H9 (cell line): ENCODE measurements at regions not wholly inside any gene's neighbourhood (a gene's known extent, or its start where the extent isn't known, plus 50 kb on each side); places are given as distances from the start of the nearest gene placed in this dataset.

Experiments used
- DNase-seq: peaks from one replicate; pipeline ENCODE4 v3.0.0-alpha.2; 2017
- H2AFZ ChIP-seq: one replicate; pipeline ENCODE4 v1.6.1; 2013; ENCODE audit warnings: mild to moderate bottlenecking, low read length, control low read depth, moderate library complexity
- H2AK5ac ChIP-seq: 2 replicates; pipeline ENCODE4 v1.6.1; 2013; ENCODE audit warnings: low read length, control low read depth, mixed read lengths; ENCODE audit not compliant: insufficient read length
- H2BK120ac ChIP-seq: one replicate; pipeline ENCODE4 v1.6.1; 2013; ENCODE audit warnings: low read depth, mild to moderate bottlenecking, low read length, control low read depth, inconsistent platforms; ENCODE audit not compliant: poor library complexity, severe bottlenecking
- H2BK12ac ChIP-seq: 2 replicates; pipeline ENCODE4 v1.6.1; 2013; ENCODE audit warnings: low read length, control low read depth, mixed read lengths, low read depth; ENCODE audit not compliant: insufficient read length
- H2BK15ac ChIP-seq: 2 replicates; pipeline ENCODE4 v1.6.1; 2013; ENCODE audit warnings: low read depth, low read length, control low read depth
- H2BK20ac ChIP-seq: one replicate; pipeline ENCODE4 v1.6.1; 2013; ENCODE audit warnings: low read depth, mild to moderate bottlenecking, low read length, control low read depth, inconsistent platforms; ENCODE audit not compliant: poor library complexity, severe bottlenecking
- H2BK5ac ChIP-seq: 2 replicates; pipeline ENCODE4 v1.6.1; 2013; ENCODE audit warnings: low read length, control low read depth, mixed read lengths; ENCODE audit not compliant: insufficient read length
- H3K14ac ChIP-seq: 2 replicates; pipeline ENCODE4 v1.6.1; 2013; ENCODE audit warnings: low read length, control low read depth; ENCODE audit not compliant: insufficient read depth
- H3K18ac ChIP-seq: 2 replicates; pipeline ENCODE4 v1.6.1; 2013; ENCODE audit warnings: low read depth, mild to moderate bottlenecking, mixed read lengths, low read length, control low read depth; ENCODE audit not compliant: insufficient read length
- H3K23ac ChIP-seq: 2 replicates; pipeline ENCODE4 v1.6.1; 2013; ENCODE audit warnings: low read length, control low read depth, mixed read lengths, low read depth; ENCODE audit not compliant: insufficient read length
- H3K23me2 ChIP-seq: 2 replicates; pipeline ENCODE4 v1.6.1; 2013; ENCODE audit warnings: low read depth, mild to moderate bottlenecking, mixed read lengths, low read length, control low read depth; ENCODE audit not compliant: insufficient read length, poor library complexity, severe bottlenecking
- H3K27ac ChIP-seq: 2 replicates; pipeline ENCODE4 v1.5.1; 2013; ENCODE audit warnings: low read length, control low read depth, mixed read lengths, low read depth; ENCODE audit not compliant: insufficient read length
- H3K27me3 ChIP-seq: 2 replicates; pipeline ENCODE4 v1.6.1; 2013; ENCODE audit warnings: low read length, control low read depth, inconsistent platforms; ENCODE audit not compliant: insufficient read depth
- H3K4ac ChIP-seq: 2 replicates; pipeline ENCODE4 v1.6.1; 2013; ENCODE audit warnings: low read depth, mild to moderate bottlenecking, control low read depth, inconsistent platforms, low read length, moderate library complexity
- H3K4me1 ChIP-seq: 2 replicates; pipeline ENCODE4 v1.6.1; 2013; ENCODE audit warnings: low read length, control low read depth, inconsistent platforms; ENCODE audit not compliant: insufficient read depth
- H3K4me2 ChIP-seq: 2 replicates; pipeline ENCODE4 v1.6.1; 2013; ENCODE audit warnings: low read length, control low read depth, mixed read lengths; ENCODE audit not compliant: insufficient read length, insufficient read depth
- H3K56ac ChIP-seq: 2 replicates; pipeline ENCODE4 v1.6.1; 2013; ENCODE audit warnings: low read depth, mild to moderate bottlenecking, mixed read lengths, low read length, control low read depth; ENCODE audit not compliant: insufficient read length
- H3K79me1 ChIP-seq: 2 replicates; pipeline ENCODE4 v1.6.1; 2013; ENCODE audit warnings: low read depth, mild to moderate bottlenecking, moderate library complexity, low read length, control low read depth, inconsistent platforms; ENCODE audit not compliant: insufficient read depth, poor library complexity, severe bottlenecking
- H3K79me2 ChIP-seq: 2 replicates; pipeline ENCODE4 v1.6.1; 2013; ENCODE audit warnings: low read length, control low read depth, inconsistent platforms; ENCODE audit not compliant: insufficient read depth
- H3K9ac ChIP-seq: 2 replicates; pipeline ENCODE4 v1.6.1; 2013; ENCODE audit warnings: low read length, control low read depth, mixed read lengths; ENCODE audit not compliant: insufficient read length; ENCODE audit errors: extremely low read depth
- H3K9me3 ChIP-seq: one replicate; pipeline ENCODE4 v1.6.1; 2013; ENCODE audit warnings: low read depth, low read length, inconsistent platforms; ENCODE audit not compliant: control insufficient read depth
- H3T11ph ChIP-seq: one replicate; pipeline ENCODE4 v1.6.1; 2013; ENCODE audit warnings: mild to moderate bottlenecking, low read length, control low read depth, inconsistent platforms
- H4K20me1 ChIP-seq: one replicate; pipeline ENCODE4 v1.6.1; 2013; ENCODE audit not compliant: control insufficient read depth, insufficient read length, insufficient read depth
- H4K5ac ChIP-seq: 2 replicates; pipeline ENCODE4 v1.6.1; 2013; ENCODE audit warnings: low read depth, mild to moderate bottlenecking, mixed read lengths, low read length, control low read depth; ENCODE audit not compliant: insufficient read length
- H4K8ac ChIP-seq: replicated peaks from 2 replicates; pipeline ENCODE4 v1.6.1; 2013; ENCODE audit warnings: low read length, control low read depth, mixed read lengths, low read depth; ENCODE audit not compliant: insufficient read length
- H4K91ac ChIP-seq: 2 replicates; pipeline ENCODE4 v1.6.1; 2013; ENCODE audit warnings: low read depth, mild to moderate bottlenecking, moderate library complexity, mixed read lengths, low read length, control low read depth; ENCODE audit not compliant: insufficient read length
- H3K27ac Mint-ChIP-seq, 3 experiments: 2 replicates in 2 of 3; 3 replicates in 1 of 3; pipeline ENCODE4 v1.8.0; 2020 to 2021; ENCODE audit warnings: mixed read lengths in 3 of 3, mild to moderate bottlenecking in 1 of 3, moderate library complexity in 1 of 3
- H3K27me3 Mint-ChIP-seq: 2 replicates; pipeline ENCODE4 v1.8.0; 2021; ENCODE audit warnings: low read depth, mild to moderate bottlenecking, moderate library complexity, mixed read lengths
- H3K36me3 Mint-ChIP-seq, 3 experiments: 2 replicates in 2 of 3; 3 replicates in 1 of 3; pipeline ENCODE4 v1.8.0; 2020 to 2021; ENCODE audit warnings: low read depth in 3 of 3, mixed read lengths in 3 of 3; ENCODE audit not compliant: insufficient read depth in 1 of 3
- H3K4me1 Mint-ChIP-seq, 2 experiments: 2 replicates each; pipeline ENCODE4 v1.8.0; 2020; ENCODE audit warnings: mixed read lengths in 2 of 2
- H3K4me3 Mint-ChIP-seq, 2 experiments: 2 replicates in 1 of 2; 3 replicates in 1 of 2; pipeline ENCODE4 v1.8.0; 2020 to 2021; ENCODE audit warnings: mild to moderate bottlenecking in 2 of 2, mixed read lengths in 2 of 2, moderate library complexity in 1 of 2
- H3K9me3 Mint-ChIP-seq, 2 experiments: 2 replicates in 1 of 2; 3 replicates in 1 of 2; pipeline ENCODE4 v1.8.0; 2020; ENCODE audit warnings: mild to moderate bottlenecking in 2 of 2, mixed read lengths in 2 of 2, moderate library complexity in 1 of 2
- TF ChIP-seq, protein P1 (sequence below): fragments of 200-600 bp; sonication (generic); conservative IDR thresholded peaks from 3 replicates; pipeline ENCODE4 v1.8.0; 2021; ENCODE audit warnings: antibody characterized with exemption, mild to moderate bottlenecking

DNA sequence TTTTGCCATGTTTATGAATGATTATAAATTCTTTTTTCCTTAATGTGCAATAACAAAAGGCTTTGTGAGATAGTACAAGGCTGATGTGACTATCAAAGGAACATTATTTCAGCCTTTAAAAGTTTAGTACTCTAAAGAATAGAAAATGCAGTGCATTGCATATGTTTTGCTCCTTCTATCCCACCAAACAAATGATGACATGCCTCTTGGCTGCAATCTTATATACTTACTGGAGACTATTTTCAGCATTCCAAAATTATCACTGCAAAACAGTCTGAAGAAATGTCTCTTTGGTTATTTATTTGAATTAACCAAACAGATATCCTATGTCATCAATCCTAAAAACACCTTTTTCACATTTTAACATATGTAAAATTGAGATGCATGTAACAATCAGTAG lies 776.5 kb upstream of the SPRY2 start:
- no peaks in the 10 kb centered on the region for H3K79me1 ChIP-seq

More for the DNA sequence above, 776.5 kb upstream of the SPRY2 start:
- no peak overlapping the region for H4K5ac ChIP-seq
- no peaks in the 10 kb centered on the region for H3K23me2 ChIP-seq
- H2BK20ac ChIP-seq = no peak overlapping the region
- H3K27ac ChIP-seq = no peak overlapping the region
- no peaks in the 10 kb centered on the region for H3K4me1 ChIP-seq
- Mint-ChIP-seq H3K4me3 (no peak overlapping the region), H3K27ac (no peak overlapping the region), H3K9me3 (no peaks in the 10 kb centered on the region), H3K36me3 (no peaks in the 10 kb centered on the region), H3K4me1 (no peaks in the 10 kb centered on the region), H3K27me3 (no peaks in the 10 kb centered on the region)
- H2AFZ ChIP-seq = no peak overlapping the region
- H3K56ac ChIP-seq = no peak overlapping the region
- no peak overlapping the region for H2AK5ac ChIP-seq
- no peak overlapping the region for H2BK5ac ChIP-seq
- TF ChIP-seq, protein P1, sequence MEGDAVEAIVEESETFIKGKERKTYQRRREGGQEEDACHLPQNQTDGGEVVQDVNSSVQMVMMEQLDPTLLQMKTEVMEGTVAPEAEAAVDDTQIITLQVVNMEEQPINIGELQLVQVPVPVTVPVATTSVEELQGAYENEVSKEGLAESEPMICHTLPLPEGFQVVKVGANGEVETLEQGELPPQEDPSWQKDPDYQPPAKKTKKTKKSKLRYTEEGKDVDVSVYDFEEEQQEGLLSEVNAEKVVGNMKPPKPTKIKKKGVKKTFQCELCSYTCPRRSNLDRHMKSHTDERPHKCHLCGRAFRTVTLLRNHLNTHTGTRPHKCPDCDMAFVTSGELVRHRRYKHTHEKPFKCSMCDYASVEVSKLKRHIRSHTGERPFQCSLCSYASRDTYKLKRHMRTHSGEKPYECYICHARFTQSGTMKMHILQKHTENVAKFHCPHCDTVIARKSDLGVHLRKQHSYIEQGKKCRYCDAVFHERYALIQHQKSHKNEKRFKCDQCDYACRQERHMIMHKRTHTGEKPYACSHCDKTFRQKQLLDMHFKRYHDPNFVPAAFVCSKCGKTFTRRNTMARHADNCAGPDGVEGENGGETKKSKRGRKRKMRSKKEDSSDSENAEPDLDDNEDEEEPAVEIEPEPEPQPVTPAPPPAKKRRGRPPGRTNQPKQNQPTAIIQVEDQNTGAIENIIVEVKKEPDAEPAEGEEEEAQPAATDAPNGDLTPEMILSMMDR = no peak
- no peak overlapping the region for H2BK12ac ChIP-seq
- no peaks in the 10 kb centered on the region for H3K9me3 ChIP-seq
- H3K9ac ChIP-seq = no peak overlapping the region
- H2BK15ac ChIP-seq = no peak overlapping the region
- H3K27me3 ChIP-seq = no peaks in the 10 kb centered on the region
- no peak overlapping the region for H4K8ac ChIP-seq
- H4K91ac ChIP-seq = no peak overlapping the region
- H3K18ac ChIP-seq = no peak overlapping the region
- H3K4me2 ChIP-seq = no peak overlapping the region
- no peaks in the 10 kb centered on the region for H3K79me2 ChIP-seq
- H4K20me1 ChIP-seq = no peaks in the 10 kb centered on the region
- H3K23ac ChIP-seq = no peak overlapping the region
- H3T11ph ChIP-seq = no peak overlapping the region
- no peak overlapping the region for H3K4ac ChIP-seq
- H3K14ac ChIP-seq = no peak overlapping the region
- no peak overlapping the region for H2BK120ac ChIP-seq
- DNase-seq = no peak
